Neural crest cell (in vitro differentiated cells): ENCODE measurements at regions not wholly inside any gene's neighbourhood (a gene's known extent, or its start where the extent isn't known, plus 50 kb on each side); places are given as distances from the start of the nearest gene placed in this dataset.

Experiments used
- DNase-seq: peaks from one replicate; pipeline ENCODE4 v3.0.0; 2021; ENCODE audit warnings: low read depth, mixed read lengths, low spot score
- H3K27ac Mint-ChIP-seq: one replicate; pipeline ENCODE4 v1.8.0; 2021; ENCODE audit warnings: mild to moderate bottlenecking, mixed read lengths; ENCODE audit not compliant: unreplicated experiment
- H3K27me3 Mint-ChIP-seq: 2 replicates; pipeline ENCODE4 v1.8.0; 2021; ENCODE audit warnings: low read depth, mild to moderate bottlenecking, mixed read lengths
- H3K36me3 Mint-ChIP-seq: 2 replicates; pipeline ENCODE4 v1.8.0; 2021; ENCODE audit warnings: low read depth, mild to moderate bottlenecking, mixed read lengths
- H3K4me1 Mint-ChIP-seq: 2 replicates; pipeline ENCODE4 v1.8.0; 2021; ENCODE audit warnings: mixed read lengths
- H3K4me3 Mint-ChIP-seq: one replicate; pipeline ENCODE4 v1.8.0; 2021; ENCODE audit warnings: mild to moderate bottlenecking, mixed read lengths
- H3K9me3 Mint-ChIP-seq: 2 replicates; pipeline ENCODE4 v1.8.0; 2021; ENCODE audit warnings: mixed read lengths
- TF ChIP-seq, protein P1 (sequence below): fragments of 200-600 bp; sonication (generic); conservative IDR thresholded peaks from 2 replicates; pipeline ENCODE4 v1.5.0; 2021; ENCODE audit warnings: antibody characterized with exemption, mild to moderate bottlenecking

DNA sequence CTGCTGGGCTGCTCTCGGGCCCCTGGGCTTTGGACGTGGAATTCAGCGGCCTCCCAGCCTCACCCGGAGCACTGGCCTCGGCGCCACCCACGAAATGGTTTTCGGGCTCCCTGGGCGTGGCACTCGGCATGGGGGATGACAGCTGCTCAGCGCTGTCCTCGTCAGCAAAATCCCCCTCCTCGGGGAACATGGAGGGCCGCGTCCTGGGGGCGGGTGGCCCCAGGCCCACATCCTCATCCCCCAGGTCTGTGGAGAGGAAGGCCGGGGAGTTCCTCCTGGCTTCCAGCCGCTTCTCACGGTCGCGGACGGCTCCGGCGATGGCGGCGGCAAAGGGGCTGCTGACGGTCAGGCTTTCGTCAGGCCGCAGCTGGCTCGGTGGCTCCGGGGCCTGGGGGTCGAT lies 88.4 kb downstream of the CTTN start:
- H3K9me3 Mint-ChIP-seq, result no peaks in the 10 kb centered on the region
- peaks cover 10% of the 10 kb centered on the region for H3K36me3 Mint-ChIP-seq
- no peak for DNase-seq
- TF ChIP-seq, protein P1, sequence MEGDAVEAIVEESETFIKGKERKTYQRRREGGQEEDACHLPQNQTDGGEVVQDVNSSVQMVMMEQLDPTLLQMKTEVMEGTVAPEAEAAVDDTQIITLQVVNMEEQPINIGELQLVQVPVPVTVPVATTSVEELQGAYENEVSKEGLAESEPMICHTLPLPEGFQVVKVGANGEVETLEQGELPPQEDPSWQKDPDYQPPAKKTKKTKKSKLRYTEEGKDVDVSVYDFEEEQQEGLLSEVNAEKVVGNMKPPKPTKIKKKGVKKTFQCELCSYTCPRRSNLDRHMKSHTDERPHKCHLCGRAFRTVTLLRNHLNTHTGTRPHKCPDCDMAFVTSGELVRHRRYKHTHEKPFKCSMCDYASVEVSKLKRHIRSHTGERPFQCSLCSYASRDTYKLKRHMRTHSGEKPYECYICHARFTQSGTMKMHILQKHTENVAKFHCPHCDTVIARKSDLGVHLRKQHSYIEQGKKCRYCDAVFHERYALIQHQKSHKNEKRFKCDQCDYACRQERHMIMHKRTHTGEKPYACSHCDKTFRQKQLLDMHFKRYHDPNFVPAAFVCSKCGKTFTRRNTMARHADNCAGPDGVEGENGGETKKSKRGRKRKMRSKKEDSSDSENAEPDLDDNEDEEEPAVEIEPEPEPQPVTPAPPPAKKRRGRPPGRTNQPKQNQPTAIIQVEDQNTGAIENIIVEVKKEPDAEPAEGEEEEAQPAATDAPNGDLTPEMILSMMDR, result no peak
- no peak overlapping the region for H3K4me3 Mint-ChIP-seq
- no peaks in the 10 kb centered on the region for H3K27me3 Mint-ChIP-seq
- H3K4me1 Mint-ChIP-seq, result peaks cover 4% of the 10 kb centered on the region
- no peak overlapping the region for H3K27ac Mint-ChIP-seq

DNA sequence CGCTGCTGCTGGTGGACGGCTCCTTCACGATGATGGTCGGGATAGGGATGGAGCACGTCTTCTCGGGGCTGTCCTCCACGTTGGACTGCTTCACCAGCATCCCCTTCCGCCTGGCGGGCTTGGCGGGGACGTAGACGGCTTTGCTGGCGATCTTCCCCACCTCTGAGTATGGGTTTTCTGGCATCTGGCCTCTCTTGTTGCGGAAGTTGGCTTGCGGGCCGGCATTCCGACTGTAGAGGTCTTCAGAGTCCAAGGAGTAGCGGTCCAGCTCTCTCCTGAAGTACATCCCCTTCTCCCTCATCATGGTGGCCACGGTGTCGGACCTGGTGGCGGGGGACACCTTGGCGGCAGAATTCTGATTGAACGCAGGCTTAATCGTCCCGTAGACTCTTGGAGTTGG lies 88.8 kb downstream of the CTTN start:
- Mint-ChIP-seq H3K27ac (no peak overlapping the region), H3K4me3 (no peak overlapping the region), H3K9me3 (no peaks in the 10 kb centered on the region), H3K27me3 (no peaks in the 10 kb centered on the region), H3K4me1 (peaks cover under 1% of the 10 kb centered on the region), H3K36me3 (peaks cover 10% of the 10 kb centered on the region)
- TF ChIP-seq, protein P1, result no peak
- no peak for DNase-seq

DNA sequence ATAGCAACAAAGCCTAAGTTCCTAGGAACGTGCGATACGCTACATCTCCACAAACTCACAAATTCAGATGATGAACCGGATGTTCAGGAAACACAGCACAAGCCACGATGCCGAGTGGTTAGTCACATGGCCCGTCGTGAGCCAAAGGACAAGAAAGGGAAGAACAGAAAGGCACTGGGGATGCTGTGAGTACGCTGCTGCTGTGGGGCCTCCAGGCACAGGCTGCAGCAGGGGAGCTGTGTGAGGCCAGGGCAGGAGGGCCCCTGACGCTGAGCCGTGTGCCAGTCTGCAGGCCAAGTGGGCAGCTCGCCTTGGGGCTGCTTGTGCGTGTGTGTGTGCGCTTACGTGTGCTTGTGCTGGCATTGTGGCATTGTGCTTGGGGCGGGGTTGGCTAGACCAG lies 89.4 kb downstream of the CTTN start:
- H3K9me3 Mint-ChIP-seq, result no peaks in the 10 kb centered on the region
- peaks cover 10% of the 10 kb centered on the region for H3K36me3 Mint-ChIP-seq
- H3K4me3 Mint-ChIP-seq, result no peak overlapping the region
- TF ChIP-seq, protein P1, result no peak
- no peaks in the 10 kb centered on the region for H3K27me3 Mint-ChIP-seq
- no peaks in the 10 kb centered on the region for H3K4me1 Mint-ChIP-seq
- no peak overlapping the region for H3K27ac Mint-ChIP-seq
- DNase-seq, result no peak

DNA sequence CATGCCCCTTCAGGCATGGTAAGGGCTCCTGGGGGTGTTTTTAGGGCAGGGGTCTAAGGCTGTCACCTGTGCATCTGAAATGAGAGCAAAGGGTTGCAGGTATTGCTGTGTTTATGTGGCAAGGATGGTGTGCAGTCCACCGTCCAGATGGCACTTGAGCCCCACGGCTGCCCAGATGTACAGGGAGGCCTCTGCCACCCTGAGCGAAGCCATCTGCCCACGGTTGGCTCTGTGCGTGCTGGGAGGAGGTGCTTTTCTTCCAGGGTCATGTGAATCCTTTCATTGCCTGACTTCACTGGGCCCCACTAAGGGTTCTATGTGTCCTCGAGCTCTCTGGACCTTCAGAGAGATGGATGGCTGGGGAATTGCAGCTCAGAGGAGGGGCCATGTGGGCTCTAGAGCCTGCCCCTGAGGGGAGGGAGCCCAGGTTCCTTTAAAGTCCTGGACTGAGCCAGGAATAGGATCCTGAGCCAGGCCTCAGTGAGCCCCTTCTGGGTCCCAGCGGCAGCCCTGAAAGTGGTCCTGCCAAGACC lies 89.9 kb downstream of the CTTN start:
- no peaks in the 10 kb centered on the region for H3K9me3 Mint-ChIP-seq
- no peaks in the 10 kb centered on the region for H3K4me1 Mint-ChIP-seq
- H3K27ac Mint-ChIP-seq, result no peak overlapping the region
- H3K27me3 Mint-ChIP-seq, result no peaks in the 10 kb centered on the region
- peaks cover 10% of the 10 kb centered on the region for H3K36me3 Mint-ChIP-seq
- H3K4me3 Mint-ChIP-seq, result no peak overlapping the region
- DNase-seq, result no peak
- TF ChIP-seq, protein P1, result no peak

DNA sequence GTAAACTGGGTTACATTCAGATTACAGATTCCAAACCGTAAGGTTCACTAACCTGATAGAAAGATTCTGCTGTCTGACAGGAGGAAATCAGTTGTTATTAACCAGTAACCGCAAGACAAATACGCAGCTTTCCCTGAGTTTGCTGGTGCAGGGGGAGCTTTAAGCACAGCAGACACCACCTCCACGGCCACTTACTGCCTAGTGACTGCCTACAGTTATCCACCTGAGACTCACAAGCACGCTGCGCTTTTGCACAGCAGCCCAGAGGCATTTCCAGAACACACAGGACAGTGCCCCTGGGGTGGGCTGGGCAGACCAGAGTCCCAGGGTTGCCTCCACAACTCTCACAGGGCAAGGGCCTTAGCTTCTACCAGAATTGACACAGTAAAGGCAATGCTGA lies 90.9 kb downstream of the CTTN start:
- H3K9me3 Mint-ChIP-seq, result no peaks in the 10 kb centered on the region
- peaks cover 10% of the 10 kb centered on the region for H3K36me3 Mint-ChIP-seq
- DNase-seq, result no peak
- no peak overlapping the region for H3K4me3 Mint-ChIP-seq
- H3K4me1 Mint-ChIP-seq, result no peaks in the 10 kb centered on the region
- TF ChIP-seq, protein P1, result no peak
- no peak overlapping the region for H3K27ac Mint-ChIP-seq
- no peaks in the 10 kb centered on the region for H3K27me3 Mint-ChIP-seq

DNA sequence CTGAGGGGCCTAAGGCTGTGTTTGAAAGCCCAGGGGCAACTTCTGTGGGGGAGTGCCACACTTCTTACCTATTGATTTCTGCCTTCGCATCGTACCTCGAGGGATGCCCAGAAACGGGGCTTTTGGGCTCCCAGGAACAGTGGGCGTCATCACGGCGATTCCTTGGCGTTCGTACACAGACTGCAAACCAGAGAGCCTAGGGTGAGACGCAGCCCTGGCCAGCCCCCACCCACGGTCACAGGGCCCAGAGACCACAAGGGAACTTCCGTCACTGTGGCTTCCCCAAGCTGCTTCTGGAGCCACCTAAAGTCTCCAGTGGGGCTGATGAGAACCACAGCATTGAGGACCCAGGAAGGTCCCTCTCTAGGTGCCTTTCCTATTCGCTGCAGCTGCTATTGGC lies 91.9 kb downstream of the CTTN start:
- peaks cover 10% of the 10 kb centered on the region for H3K36me3 Mint-ChIP-seq
- H3K4me1 Mint-ChIP-seq, result no peaks in the 10 kb centered on the region
- TF ChIP-seq, protein P1, result no peak
- H3K4me3 Mint-ChIP-seq, result no peak overlapping the region
- H3K27ac Mint-ChIP-seq, result no peak overlapping the region
- no peaks in the 10 kb centered on the region for H3K9me3 Mint-ChIP-seq
- DNase-seq, result no peak
- no peaks in the 10 kb centered on the region for H3K27me3 Mint-ChIP-seq
